HEK293 (cell line): ENCODE measurements at regions not wholly inside any gene's neighbourhood (a gene's known extent, or its start where the extent isn't known, plus 50 kb on each side); places are given as distances from the start of the nearest gene placed in this dataset.

Experiments used
- CTCF ChIA-PET: fragments of 350-600 bp; formaldehyde crosslinking; extraction: SDS; loops from one replicate; lab custom pipeline; 2021; ENCODE audit warnings: antibody characterized with exemption; lab: Yijun Ruan, JAX
- POLR2A ChIA-PET: fragments of 300-600 bp; formaldehyde crosslinking; extraction: SDS; loops from one replicate; lab custom pipeline; 2020; ENCODE audit warnings: antibody characterized with exemption, inconsistent platforms; lab: Yijun Ruan, JAX
- H3K27ac ChIP-seq: fragments of 200-500 bp; sonication (Bioruptor generic); 2 replicates; pipeline ENCODE4 v1.5.1; 2014; ENCODE audit warnings: low read depth, low read length, control low read depth, inconsistent platforms; ENCODE audit errors: extremely low read depth
- H3K36me3 ChIP-seq, 2 experiments: fragments of 200-500 bp in 1 of 2; sonication (Bioruptor generic) in 1 of 2; 1 replicate in 1 of 2; 2 replicates in 1 of 2; pipeline ENCODE4 v1.5.1; 2014 to 2017; ENCODE audit warnings: inconsistent platforms in 2 of 2, low read length in 2 of 2; ENCODE audit not compliant: control insufficient read depth in 2 of 2, insufficient read depth in 1 of 2
- H3K4me1 ChIP-seq: fragments of 200-500 bp; sonication (Bioruptor generic); 2 replicates; pipeline ENCODE4 v1.5.1; 2014; ENCODE audit warnings: mild to moderate bottlenecking, low read length, inconsistent platforms; ENCODE audit not compliant: control insufficient read depth, insufficient read depth
- H3K4me3 ChIP-seq: 2 replicates; pipeline ENCODE4 v1.5.1; 2011; ENCODE audit warnings: low read depth, mild to moderate bottlenecking, control low read depth, low read length, moderate library complexity
- H3K9me3 ChIP-seq: fragments of 200-500 bp; sonication (Bioruptor generic); 2 replicates; pipeline ENCODE4 v1.5.1; 2014; ENCODE audit warnings: low read depth, low read length, inconsistent platforms; ENCODE audit not compliant: control insufficient read depth, insufficient read depth
- KLF1 ChIP-seq: fragments of 450-650 bp; formaldehyde crosslinking; IDR thresholded peaks from 2 replicates; pipeline ENCODE4 v1.5.1; 2016; ENCODE audit warnings: missing biosample characterization, missing genetic modification characterization
- KLF8 ChIP-seq: fragments of 450-650 bp; formaldehyde crosslinking; IDR thresholded peaks from 2 replicates; pipeline ENCODE4 v1.5.1; 2016; ENCODE audit warnings: missing biosample characterization, missing genetic modification characterization
- OSR2 ChIP-seq: fragments of 450-650 bp; formaldehyde crosslinking; IDR thresholded peaks from 2 replicates; pipeline ENCODE4 v1.5.1; 2016; ENCODE audit warnings: missing biosample characterization, missing genetic modification characterization
- PATZ1 ChIP-seq: fragments of 450-650 bp; formaldehyde crosslinking; IDR thresholded peaks from 2 replicates; pipeline ENCODE4 v1.5.1; 2016; ENCODE audit warnings: missing biosample characterization, missing genetic modification characterization
- ZBTB10 ChIP-seq: fragments of 450-650 bp; formaldehyde crosslinking; IDR thresholded peaks from 2 replicates; pipeline ENCODE4 v1.5.1; 2016; ENCODE audit warnings: missing biosample characterization, missing genetic modification characterization
- ZBTB20 ChIP-seq: fragments of 450-650 bp; formaldehyde crosslinking; IDR thresholded peaks from 2 replicates; pipeline ENCODE4 v1.5.1; 2016; ENCODE audit warnings: missing biosample characterization, missing genetic modification characterization
- ZNF157 ChIP-seq: fragments of 450-650 bp; formaldehyde crosslinking; IDR thresholded peaks from 2 replicates; pipeline ENCODE4 v1.5.1; 2016; ENCODE audit warnings: missing biosample characterization, missing genetic modification characterization
- ZNF19 ChIP-seq: fragments of 450-650 bp; formaldehyde crosslinking; IDR thresholded peaks from 2 replicates; pipeline ENCODE4; 2016; ENCODE audit warnings: missing biosample characterization, missing genetic modification characterization, low read depth
- ZNF23 ChIP-seq: fragments of 450-650 bp; formaldehyde crosslinking; IDR thresholded peaks from 2 replicates; pipeline ENCODE4 v1.5.1; 2016; ENCODE audit warnings: missing biosample characterization, missing genetic modification characterization, borderline replicate concordance
- ZNF239 ChIP-seq: fragments of 450-650 bp; formaldehyde crosslinking; IDR thresholded peaks from 2 replicates; pipeline ENCODE4 v1.5.1; 2016; ENCODE audit warnings: missing biosample characterization, missing genetic modification characterization
- ZNF266 ChIP-seq: fragments of 450-650 bp; formaldehyde crosslinking; IDR thresholded peaks from 2 replicates; pipeline ENCODE4 v1.5.1; 2016; ENCODE audit warnings: missing biosample characterization, missing genetic modification characterization, low read depth
- ZNF394 ChIP-seq: fragments of 450-650 bp; formaldehyde crosslinking; IDR thresholded peaks from 2 replicates; pipeline ENCODE4 v1.5.1; 2016; ENCODE audit warnings: missing biosample characterization, missing genetic modification characterization, mild to moderate bottlenecking, moderate library complexity, borderline replicate concordance
- ZNF560 ChIP-seq: fragments of 450-650 bp; formaldehyde crosslinking; IDR thresholded peaks from 2 replicates; pipeline ENCODE4 v1.5.1; 2017; ENCODE audit warnings: missing biosample characterization, missing genetic modification characterization, borderline replicate concordance
- ZNF561 ChIP-seq: fragments of 450-650 bp; IDR thresholded peaks from 2 replicates; pipeline ENCODE4 v1.5.1; 2018; ENCODE audit warnings: missing biosample characterization, missing genetic modification characterization, borderline replicate concordance
- ZNF623 ChIP-seq: fragments of 450-650 bp; formaldehyde crosslinking; IDR thresholded peaks from 2 replicates; pipeline ENCODE4 v1.5.1; 2016; ENCODE audit warnings: missing biosample characterization, missing genetic modification characterization
- ZNF645 ChIP-seq: fragments of 450-650 bp; formaldehyde crosslinking; IDR thresholded peaks from 2 replicates; pipeline ENCODE4; 2016; ENCODE audit warnings: missing biosample characterization, missing genetic modification characterization

- TF ChIP-seq OSR2 (no peak), ZNF645 (no peak), ZBTB20 (tag by site-specific recombination) (no peak)
- Histone ChIP-seq H3K36me3 (no peaks in the 10 kb centered on the region), H3K4me1 (no peaks in the 10 kb centered on the region), H3K4me3 (no peak overlapping the region), H3K27ac (no peak overlapping the region), H3K9me3 (no peaks in the 10 kb centered on the region)
- ChIA-PET POLR2A (no interaction called here), CTCF (interaction anchor here (0.6 to 0.7 kb wide), 2 partner anchors 13 to 1367 kb away, joined by 3 read pairs; no protein-coding TSS in a partner anchor)
Measured at GRCh38 chr5:15243301-15244020, 256.5 kb upstream of the FBXL7 start.

- CTCF ChIA-PET = interaction anchor here (0.6 to 0.8 kb wide), 2 partner anchors 135 to 204 kb away, joined by 3 read pairs; no protein-coding TSS in a partner anchor
- TF ChIP-seq ZNF266 (tag by site-specific recombination) (no peak), ZNF560 (tag by site-specific recombination) (no peak), ZNF239 (tag by site-specific recombination) (no peak), KLF8 (tag by site-specific recombination) (no peak), PATZ1 (no peak)
- TF ChIP-seq, all 188 proteins: peak for 0
- Histone ChIP-seq H3K9me3 (no peaks in the 10 kb centered on the region), H3K27ac (no peak overlapping the region), H3K4me1 (no peaks in the 10 kb centered on the region), H3K36me3 (no peaks in the 10 kb centered on the region), H3K4me3 (no peak overlapping the region)
- POLR2A ChIA-PET = no interaction called here
Measured at GRCh38 chr5:15241216-15241821, 258.7 kb upstream of the FBXL7 start.

- H3K36me3 ChIP-seq = no peaks in the 10 kb centered on the region
- H3K4me3 ChIP-seq = no peak overlapping the region
- H3K4me1 ChIP-seq = no peaks in the 10 kb centered on the region
- ChIA-PET POLR2A (no interaction called here), CTCF (no interaction called here)
- H3K27ac ChIP-seq = no peak overlapping the region
- TF ChIP-seq ZNF561 (tag by site-specific recombination) (no peak), ZNF394 (no peak), ZNF23 (tag by site-specific recombination) (no peak), ZNF623 (tag by site-specific recombination) (no peak), ZBTB10 (tag by site-specific recombination) (no peak), ZNF157 (tag by site-specific recombination) (no peak), KLF1 (no peak), ZNF19 (tag by site-specific recombination) (no peak)
- no peaks in the 10 kb centered on the region for H3K9me3 ChIP-seq
Measured at GRCh38 chr5:15238006-15238405, 262.0 kb upstream of the FBXL7 start.
